Tongue (tissue), 2 donors: ENCODE measurements at regions not wholly inside any gene's neighbourhood (a gene's known extent, or its start where the extent isn't known, plus 50 kb on each side); places are given as distances from the start of the nearest gene placed in this dataset. TPM values are rescaled to one million over a fixed set of nuclear protein-coding genes. Genes with fewer than 3 reads are reported as not detected.
"Not testable (repeated sequence)": the region's sequence is repeated elsewhere in the genome, so short reads cannot be mapped to it uniquely, and the experiment has no call there.

Experiments
- DNase-seq: peaks from one replicate; pipeline ENCODE4 v3.0.0-alpha.2; 2015
- small RNA-seq: library from RNA; depleted of rRNA; stranded (forward); fragments of <200 nt; gene quantifications from one replicate; pipeline ENCODE3, GENCODE V24; 2014; ENCODE audit warnings: low replicate concordance

- no peak for DNase-seq
These were observed 59.8 kb upstream of the SGO1 start for GRCh38 chr3:20245781-20246180.

GRCh38 chr3:20240154-20240883 lies 54.3 kb upstream of the SGO1 start:
- no peak for DNase-seq

- not testable (repeated sequence) for DNase-seq
These were observed 52.2 kb upstream of the SGO1 start for GRCh38 chr3:20238199-20238598.

- DNase-seq: no peak
These were observed 50.6 kb upstream of the SGO1 start for GRCh38 chr3:20236603-20237002.

Small RNA genes in the stretch of these regions (small RNA-seq; reads per million reads assigned to genes)
- gene RNU6-815P: not detected
- gene RNU6-822P: not detected
